Vagina (tissue), 2 donors: ENCODE measurements at regions not wholly inside any gene's neighbourhood (a gene's known extent, or its start where the extent isn't known, plus 50 kb on each side); places are given as distances from the start of the nearest gene placed in this dataset.
"Not testable (repeated sequence)": the region's sequence is repeated elsewhere in the genome, so short reads cannot be mapped to it uniquely, and the experiment has no call there.

Experiments
- DNase-seq, 2 donors: peaks; one replicate each; pipeline ENCODE4 v3.0.0-alpha.2; 2017; ENCODE audit errors: extremely low spot score in 2 of 2
- H3K27ac ChIP-seq: fragments of 200-600 bp; sonication (generic); one replicate; pipeline ENCODE4 v1.5.1; 2019
- H3K27me3 ChIP-seq: fragments of 200-600 bp; sonication (generic); one replicate; pipeline ENCODE4 v1.5.1; 2019
- H3K36me3 ChIP-seq, 2 donors: fragments of 200-600 bp; sonication (generic); one replicate each; pipeline ENCODE4 v1.5.1; 2017 to 2019
- H3K4me1 ChIP-seq: fragments of 200-600 bp; sonication (generic); one replicate; pipeline ENCODE4 v1.5.1; 2019
- H3K4me3 ChIP-seq, 2 donors: fragments of 200-600 bp; sonication (generic); 1 replicate in 1 of 2; 2 replicates in 1 of 2; pipeline ENCODE4 v1.5.1; 2016 to 2019
- H3K9me3 ChIP-seq: fragments of 200-600 bp; sonication (generic); one replicate; pipeline ENCODE4 v1.5.1; 2019
- CTCF ChIP-seq, 3 experiments: fragments of 450-650 bp in 2 of 3; fragments of 200-600 bp in 1 of 3; sonication (generic) in 1 of 3; IDR thresholded peaks; one replicate each; pipeline ENCODE4 v1.5.1; 2017 to 2019; ENCODE audit warnings: antibody characterized with exemption in 3 of 3, mild to moderate bottlenecking in 2 of 3, moderate library complexity in 2 of 3
- POLR2A ChIP-seq, 2 donors: fragments of 450-650 bp; IDR thresholded peaks; one replicate each; pipeline ENCODE4 v1.6.1; 2017; ENCODE audit warnings: antibody characterized with exemption in 2 of 2, mild to moderate bottlenecking in 2 of 2, moderate library complexity in 2 of 2
- POLR2AphosphoS5 ChIP-seq, 2 donors: sonication (generic); formaldehyde crosslinking; IDR thresholded peaks; one replicate each; pipeline ENCODE4 v1.9.0; 2017; ENCODE audit warnings: antibody characterized with exemption in 2 of 2, mild to moderate bottlenecking in 2 of 2, low read depth in 1 of 2; ENCODE audit not compliant: insufficient read depth in 1 of 2
- intact Hi-C: fragments of 100-400 bp; cut with DNase I; formaldehyde crosslinking; loops from one replicate; pipeline ENCODE4 v1.15.1; 2023

- H3K9me3 ChIP-seq: no peaks in the 10 kb centered on the region
- intact Hi-C loops: no loop called here
- H3K4me3 ChIP-seq: no peak overlapping the region
- H3K4me1 ChIP-seq: no peaks in the 10 kb centered on the region
- H3K27me3 ChIP-seq: no peaks in the 10 kb centered on the region
- TF ChIP-seq POLR2A (IDR thresholded peaks at IDR 0.05): no peak
- H3K36me3 ChIP-seq: no peaks in the 10 kb centered on the region
- no peak overlapping the region for H3K27ac ChIP-seq
- no peak for DNase-seq
Observed at GRCh38 chr17:54368906-54369305, 531.7 kb upstream of the TOM1L1 start.

GRCh38 chr17:54372069-54372749 is 528.4 kb upstream of the TOM1L1 start:
- Histone ChIP-seq H3K9me3 (no peaks in the 10 kb centered on the region), H3K27ac (no peak overlapping the region), H3K4me1 (no peaks in the 10 kb centered on the region), H3K27me3 (no peaks in the 10 kb centered on the region), H3K4me3 (no peak overlapping the region), H3K36me3 (no peaks in the 10 kb centered on the region)
- TF ChIP-seq CTCF (IDR thresholded peaks at IDR 0.05) (no peak), POLR2A (IDR thresholded peaks at IDR 0.05) (no peak), POLR2AphosphoS5 (IDR thresholded peaks at IDR 0.05; ENCODE audit: insufficient read depth in 1 of 2, low read depth in 1 of 2) (no peak)
- intact Hi-C loops: no loop called here
- DNase-seq: no peak

- no peaks in the 10 kb centered on the region for H3K27me3 ChIP-seq
- H3K4me1 ChIP-seq: no peaks in the 10 kb centered on the region
- no peaks in the 10 kb centered on the region for H3K36me3 ChIP-seq
- H3K4me3 ChIP-seq: no peak overlapping the region
- no peaks in the 10 kb centered on the region for H3K9me3 ChIP-seq
- H3K27ac ChIP-seq: no peak overlapping the region
- DNase-seq: no peak
- TF ChIP-seq POLR2AphosphoS5 (IDR thresholded peaks at IDR 0.05; ENCODE audit: insufficient read depth in 1 of 2, low read depth in 1 of 2): no peak
- no peak for TF ChIP-seq POLR2A (IDR thresholded peaks at IDR 0.05)
- intact Hi-C loops: no loop called here
Observed at GRCh38 chr17:54373970-54374369, 526.7 kb upstream of the TOM1L1 start.

- H3K4me3 ChIP-seq, H3K36me3 ChIP-seq, H3K4me1 ChIP-seq, intact Hi-C loops, H3K27ac ChIP-seq, H3K27me3 ChIP-seq, H3K9me3 ChIP-seq, DNase-seq: not testable (repeated sequence)
Observed at GRCh38 chr17:54376409-54376808, 524.2 kb upstream of the TOM1L1 start.

- H3K4me3 ChIP-seq: no peak overlapping the region
- no peaks in the 10 kb centered on the region for H3K36me3 ChIP-seq
- no peaks in the 10 kb centered on the region for H3K9me3 ChIP-seq
- H3K27me3 ChIP-seq: no peaks in the 10 kb centered on the region
- H3K4me1 ChIP-seq: no peaks in the 10 kb centered on the region
- intact Hi-C loops: no loop called here
- H3K27ac ChIP-seq: no peak overlapping the region
- TF ChIP-seq POLR2A (IDR thresholded peaks at IDR 0.05) (no peak), POLR2AphosphoS5 (IDR thresholded peaks at IDR 0.05; ENCODE audit: insufficient read depth in 1 of 2, low read depth in 1 of 2) (no peak), CTCF (IDR thresholded peaks at IDR 0.05) (no peak)
- DNase-seq: no peak
Observed at GRCh38 chr17:54381482-54381881, 519.2 kb upstream of the TOM1L1 start.

- TF ChIP-seq POLR2A (IDR thresholded peaks at IDR 0.05): no peak
- no peak for TF ChIP-seq CTCF (IDR thresholded peaks at IDR 0.05)
- TF ChIP-seq POLR2AphosphoS5 (IDR thresholded peaks at IDR 0.05; ENCODE audit: insufficient read depth in 1 of 2, low read depth in 1 of 2): no peak
- no peaks in the 10 kb centered on the region for H3K27me3 ChIP-seq
- H3K4me3 ChIP-seq: no peak overlapping the region
- no peaks in the 10 kb centered on the region for H3K4me1 ChIP-seq
- H3K27ac ChIP-seq: no peak overlapping the region
- no peaks in the 10 kb centered on the region for H3K36me3 ChIP-seq
- no peaks in the 10 kb centered on the region for H3K9me3 ChIP-seq
- DNase-seq: no peak
- intact Hi-C loops: no loop called here
Observed at GRCh38 chr17:54404259-54404658, 496.4 kb upstream of the TOM1L1 start.
